HG03521 (cell line): ENCODE measurements at regions not wholly inside any gene's neighbourhood (a gene's known extent, or its start where the extent isn't known, plus 50 kb on each side); places are given as distances from the start of the nearest gene placed in this dataset.

Source experiments
- ATAC-seq: cut with Tn5 transposase; IDR thresholded peaks from one replicate; pipeline ENCODE4 v1.9.1; 2021; ENCODE audit warnings: mild to moderate bottlenecking, moderate library complexity; ENCODE audit not compliant: unreplicated experiment

DNA sequence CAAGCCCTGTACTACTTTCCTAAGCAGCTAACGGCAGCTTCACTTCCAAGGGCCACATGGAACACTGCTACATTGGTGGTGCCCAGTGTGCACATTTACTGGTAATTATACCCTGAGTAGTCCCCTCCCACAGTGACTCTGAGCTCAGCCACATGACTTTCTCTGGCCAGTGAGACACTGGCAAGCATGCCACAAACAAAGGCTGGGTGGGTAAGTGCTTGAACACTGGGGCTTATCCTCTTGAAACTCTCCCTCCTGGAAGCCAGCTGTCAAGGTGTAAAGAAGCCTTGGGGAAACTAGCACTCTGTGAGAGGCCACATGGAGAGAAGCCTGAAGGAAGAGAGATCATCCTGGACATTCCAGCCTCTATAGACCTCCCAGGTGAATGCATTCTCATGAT lies 54.4 kb upstream of the DRD2 start:
- ATAC-seq: no peak

DNA sequence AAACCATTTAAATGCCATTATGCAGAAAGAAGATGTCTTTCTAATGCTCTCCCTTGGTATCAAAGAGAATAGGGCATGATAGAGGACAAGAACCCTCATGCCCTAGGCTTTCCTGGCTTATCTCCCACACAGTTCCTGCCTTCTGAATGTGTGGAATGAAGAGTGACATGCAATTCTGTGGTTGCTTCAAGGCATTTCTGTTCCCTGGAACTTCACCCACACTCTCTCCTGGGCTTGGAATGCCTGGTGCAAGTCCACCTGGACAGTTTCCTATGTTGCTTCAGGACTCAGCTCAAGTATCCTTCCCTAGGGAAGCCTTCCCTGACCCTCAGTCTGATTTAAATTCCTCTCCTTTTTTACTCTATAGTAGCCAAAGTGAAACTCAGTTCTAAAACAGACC lies 53.8 kb upstream of the DRD2 start:
- no peak for ATAC-seq

DNA sequence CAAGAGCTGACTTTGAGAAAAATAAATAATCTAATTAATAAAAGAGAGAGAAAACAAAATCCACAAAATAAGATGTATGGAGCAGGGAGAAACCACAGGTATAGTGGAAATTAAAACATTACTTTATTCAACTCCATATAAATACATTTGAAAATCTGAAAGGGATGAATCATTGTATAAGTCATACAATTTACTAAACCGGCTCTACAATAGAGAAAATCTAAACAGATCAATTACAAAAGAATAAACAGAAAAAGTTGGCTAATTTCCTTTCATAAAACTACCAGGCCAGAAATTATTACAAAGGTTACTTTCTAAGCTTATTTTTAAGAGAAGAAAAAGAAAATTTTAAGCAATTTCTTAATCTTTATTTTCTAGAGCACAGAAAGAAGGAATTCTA lies 51.3 kb upstream of the DRD2 start:
- no peak for ATAC-seq
